ENCODE measurements at regions not wholly inside any gene's neighbourhood (a gene's known extent, or its start where the extent isn't known, plus 50 kb on each side); places are given as distances from the start of the nearest gene placed in this dataset.

DNA sequence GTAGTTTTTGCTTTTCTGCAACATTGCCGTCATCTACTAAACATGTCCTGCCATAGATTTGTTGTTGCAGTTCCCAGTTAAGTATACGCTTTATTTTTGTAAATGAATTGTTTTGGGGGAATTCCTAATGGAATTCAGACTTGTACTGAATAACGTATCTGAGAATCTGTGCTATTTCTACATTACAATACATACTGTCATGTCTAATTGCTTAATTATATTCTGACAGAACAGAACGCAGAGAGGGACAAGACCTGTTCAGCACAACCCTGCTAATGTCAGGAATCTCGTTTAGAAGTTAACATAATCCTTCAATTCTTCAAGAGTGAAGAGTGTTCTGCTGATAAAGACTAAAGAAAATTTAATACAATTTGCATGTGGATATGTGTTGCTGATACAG is 861.1 kb upstream of the KLHL1 start:
- Histone ChIP-seq H3K4me3 (no peak overlapping the region), H3K4me1 (no peaks in the 10 kb centered on the region), H3K9me3 (no peaks in the 10 kb centered on the region), H3K36me3 (no peaks in the 10 kb centered on the region), H3K27ac (replicated peaks in 1 of 4) (no peak overlapping the region), H3K27me3 (peaks cover 0 to 7% (median 0%) of the 10 kb centered on the region in 4 donors)
- TF ChIP-seq, protein P1, sequence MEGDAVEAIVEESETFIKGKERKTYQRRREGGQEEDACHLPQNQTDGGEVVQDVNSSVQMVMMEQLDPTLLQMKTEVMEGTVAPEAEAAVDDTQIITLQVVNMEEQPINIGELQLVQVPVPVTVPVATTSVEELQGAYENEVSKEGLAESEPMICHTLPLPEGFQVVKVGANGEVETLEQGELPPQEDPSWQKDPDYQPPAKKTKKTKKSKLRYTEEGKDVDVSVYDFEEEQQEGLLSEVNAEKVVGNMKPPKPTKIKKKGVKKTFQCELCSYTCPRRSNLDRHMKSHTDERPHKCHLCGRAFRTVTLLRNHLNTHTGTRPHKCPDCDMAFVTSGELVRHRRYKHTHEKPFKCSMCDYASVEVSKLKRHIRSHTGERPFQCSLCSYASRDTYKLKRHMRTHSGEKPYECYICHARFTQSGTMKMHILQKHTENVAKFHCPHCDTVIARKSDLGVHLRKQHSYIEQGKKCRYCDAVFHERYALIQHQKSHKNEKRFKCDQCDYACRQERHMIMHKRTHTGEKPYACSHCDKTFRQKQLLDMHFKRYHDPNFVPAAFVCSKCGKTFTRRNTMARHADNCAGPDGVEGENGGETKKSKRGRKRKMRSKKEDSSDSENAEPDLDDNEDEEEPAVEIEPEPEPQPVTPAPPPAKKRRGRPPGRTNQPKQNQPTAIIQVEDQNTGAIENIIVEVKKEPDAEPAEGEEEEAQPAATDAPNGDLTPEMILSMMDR (IDR thresholded peaks at IDR 0.05), result no peak
- no peak for TF ChIP-seq POLR2AphosphoS5 (IDR thresholded peaks at IDR 0.05)
- TF ChIP-seq EP300 (IDR thresholded peaks at IDR 0.05), result no peak
- TF ChIP-seq POLR2A (IDR thresholded peaks at IDR 0.05; ENCODE audit: low read depth), result no peak
- no peak for DNase-seq (ENCODE audit: extremely low spot score)
- WGBS, result 57% methylated on average over 5 of the region's 5 CpGs
- intact Hi-C loops (cut with DNase I), result no loop called here

DNA sequence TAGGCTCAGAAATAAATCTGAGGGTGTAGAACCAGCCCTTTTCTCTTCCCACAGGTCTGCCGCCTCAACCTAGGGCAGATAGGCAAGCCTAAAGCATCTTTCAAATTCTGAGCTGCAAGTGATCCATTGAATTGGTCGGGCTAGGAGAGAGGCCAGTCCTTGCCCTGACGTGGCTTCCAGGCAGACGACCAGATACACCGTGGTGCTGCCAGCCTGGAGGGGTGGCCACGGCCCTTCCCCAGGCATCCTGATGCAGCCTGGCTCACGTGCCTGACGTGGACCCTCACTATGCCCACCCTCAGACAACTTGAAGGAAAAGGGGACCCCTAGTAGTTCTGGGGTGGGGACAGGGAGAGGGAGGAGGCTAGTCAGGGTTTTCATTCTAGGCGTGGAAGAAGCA is 859.3 kb upstream of the KLHL1 start:
- Histone ChIP-seq H3K27ac (replicated peaks in 1 of 4) (no peak overlapping the region), H3K4me1 (no peaks in the 10 kb centered on the region), H3K27me3 (peaks cover 0 to 7% (median 0%) of the 10 kb centered on the region in 4 donors), H3K9me3 (no peaks in the 10 kb centered on the region), H3K4me3 (no peak overlapping the region), H3K36me3 (no peaks in the 10 kb centered on the region)
- no peak for TF ChIP-seq POLR2A (IDR thresholded peaks at IDR 0.05; ENCODE audit: low read depth)
- TF ChIP-seq EP300 (IDR thresholded peaks at IDR 0.05), result no peak
- no peak for TF ChIP-seq POLR2AphosphoS5 (IDR thresholded peaks at IDR 0.05)
- TF ChIP-seq, protein P1 (IDR thresholded peaks at IDR 0.05), result no peak
- 91% methylated on average over 3 of the region's 9 CpGs for WGBS
- intact Hi-C loops (cut with DNase I), result no loop called here
- DNase-seq (ENCODE audit: extremely low spot score), result no peak

DNA sequence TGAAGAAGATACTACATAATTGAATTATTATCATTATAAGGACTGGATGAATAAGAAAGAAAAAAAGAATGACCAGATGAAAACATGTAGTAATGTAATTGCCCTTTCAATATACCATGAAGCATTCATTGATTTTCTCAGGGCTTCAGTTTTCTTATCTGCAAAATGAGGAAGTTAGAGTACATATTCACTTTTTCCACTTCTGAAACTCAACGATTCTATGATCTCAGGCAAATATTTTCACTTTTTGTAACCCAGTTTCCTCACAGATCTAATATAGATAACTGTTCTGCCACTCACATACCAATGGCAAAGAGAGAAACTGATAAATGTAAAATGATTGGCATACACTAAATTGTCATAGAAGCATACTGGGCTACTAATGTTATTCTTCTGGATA is 856.6 kb upstream of the KLHL1 start:
- peaks cover 0 to 7% (median 0%) of the 10 kb centered on the region in 4 donors for H3K27me3 ChIP-seq
- WGBS, result 53% methylated on average over 1 of the region's 1 CpG
- H3K27ac ChIP-seq (replicated peaks in 1 of 4), result no peak overlapping the region
- no peak overlapping the region for H3K4me3 ChIP-seq
- no peaks in the 10 kb centered on the region for H3K36me3 ChIP-seq
- H3K4me1 ChIP-seq, result no peaks in the 10 kb centered on the region
- intact Hi-C loops (cut with DNase I), result no loop called here
- DNase-seq (ENCODE audit: extremely low spot score), result no peak
- H3K9me3 ChIP-seq, result no peaks in the 10 kb centered on the region
- no peak for TF ChIP-seq EP300 (IDR thresholded peaks at IDR 0.05)
- TF ChIP-seq, protein P1 (IDR thresholded peaks at IDR 0.05), result no peak
- TF ChIP-seq POLR2A (IDR thresholded peaks at IDR 0.05; ENCODE audit: low read depth), result no peak
- no peak for TF ChIP-seq POLR2AphosphoS5 (IDR thresholded peaks at IDR 0.05)

DNA sequence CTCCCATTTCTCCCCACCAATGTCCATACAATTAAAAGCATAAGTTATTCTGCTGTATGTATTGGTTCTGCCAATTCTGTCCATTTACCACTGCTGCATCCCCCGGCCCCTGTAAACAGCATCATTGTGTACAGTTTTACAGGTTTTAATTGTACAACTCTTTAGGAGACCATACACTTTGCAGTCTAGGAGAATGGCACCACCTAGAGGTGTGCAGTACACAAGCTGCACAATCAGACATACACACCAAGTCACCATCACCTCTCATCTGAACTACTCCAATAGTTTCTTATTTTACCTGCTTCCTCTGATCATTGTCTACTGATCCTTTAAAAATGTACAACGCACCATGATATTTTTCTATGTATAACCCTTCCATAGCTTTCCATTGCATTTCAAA is 855.9 kb upstream of the KLHL1 start:
- no peaks in the 10 kb centered on the region for H3K36me3 ChIP-seq
- no peak for DNase-seq (ENCODE audit: extremely low spot score)
- TF ChIP-seq EP300 (IDR thresholded peaks at IDR 0.05), result no peak
- TF ChIP-seq POLR2AphosphoS5 (IDR thresholded peaks at IDR 0.05), result no peak
- TF ChIP-seq, protein P1 (IDR thresholded peaks at IDR 0.05), result no peak
- TF ChIP-seq POLR2A (IDR thresholded peaks at IDR 0.05; ENCODE audit: low read depth), result no peak
- H3K9me3 ChIP-seq, result no peaks in the 10 kb centered on the region
- intact Hi-C loops (cut with DNase I), result no loop called here
- H3K27me3 ChIP-seq, result peaks cover 0 to 7% (median 0%) of the 10 kb centered on the region in 4 donors
- no peak overlapping the region for H3K27ac ChIP-seq (replicated peaks in 1 of 4)
- WGBS, result 86% methylated on average over 2 of the region's 2 CpGs
- H3K4me3 ChIP-seq, result no peak overlapping the region
- H3K4me1 ChIP-seq, result no peaks in the 10 kb centered on the region

DNA sequence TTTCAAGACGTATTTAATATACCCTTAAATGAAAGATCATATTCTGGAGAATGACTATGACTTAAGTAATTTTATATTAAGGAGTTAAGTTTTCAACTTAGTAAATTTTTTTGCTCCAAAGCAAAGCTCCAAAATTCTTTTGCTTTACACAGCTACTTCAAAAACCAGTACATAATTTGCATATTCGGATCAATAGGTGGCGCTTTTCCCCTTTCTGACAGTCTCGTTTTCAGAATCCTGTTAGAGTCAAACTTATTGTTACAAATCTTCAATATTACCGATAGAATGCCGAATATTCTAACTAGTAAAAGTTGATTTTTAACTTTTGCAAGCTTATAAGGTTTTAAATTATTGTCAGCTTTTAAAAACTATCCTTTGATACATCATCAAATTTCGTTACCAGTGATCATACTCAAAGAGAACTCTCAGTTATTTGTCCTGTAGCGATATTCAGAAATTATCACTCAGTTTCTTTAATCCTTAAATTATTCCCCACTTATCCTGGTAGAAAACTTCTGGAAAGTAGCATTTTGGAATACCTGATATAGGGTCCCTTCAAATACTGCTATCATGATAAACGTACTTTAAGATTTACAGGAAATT is 852.7 kb upstream of the KLHL1 start:
- 48% methylated on average over 9 of the region's 9 CpGs for WGBS

More for the DNA sequence above, 852.7 kb upstream of the KLHL1 start:
- no peaks in the 10 kb centered on the region for H3K27me3 ChIP-seq
- TF ChIP-seq POLR2AphosphoS5 (IDR thresholded peaks at IDR 0.05), result no peak
- TF ChIP-seq, protein P1 (IDR thresholded peaks at IDR 0.05), result peak in 2 of 3 experiments; percentile 40
- no peak overlapping the region for H3K27ac ChIP-seq (replicated peaks in 1 of 4)
- no peaks in the 10 kb centered on the region for H3K4me1 ChIP-seq
- no peaks in the 10 kb centered on the region for H3K36me3 ChIP-seq
- H3K9me3 ChIP-seq, result no peaks in the 10 kb centered on the region
- intact Hi-C loops (cut with DNase I), result no loop called here
- no peak for DNase-seq (ENCODE audit: extremely low spot score)
- H3K4me3 ChIP-seq, result no peak overlapping the region

All from esophagus muscularis mucosa (tissue), 4 donors.